Kidney (tissue), 13 donors: ENCODE measurements at regions not wholly inside any gene's neighbourhood (a gene's known extent, or its start where the extent isn't known, plus 50 kb on each side); places are given as distances from the start of the nearest gene placed in this dataset.

Source experiments
- DNase-seq, 5 donors: peaks; one replicate each; pipeline ENCODE4 v3.0.0-alpha.2; 2013 to 2020
- FAIRE-seq: peaks from 2 replicates; lab custom pipeline; 2012; peaks lifted over from hg19 to GRCh38; lab: Jason Lieb, UNC
- H3K27ac ChIP-seq, 2 donors: one replicate each; pipeline ENCODE4 v1.7.0; 2013; ENCODE audit warnings: low read depth in 2 of 2, low read length in 2 of 2, inconsistent platforms in 1 of 2
- H3K27me3 ChIP-seq: one replicate; pipeline ENCODE4 v1.7.1; 2013; ENCODE audit warnings: low read length, inconsistent platforms; ENCODE audit not compliant: control insufficient read depth, insufficient read depth
- H3K36me3 ChIP-seq, 3 donors: one replicate each; pipeline versions ENCODE4 v1.7.0 to v1.7.1; 2013; ENCODE audit warnings: low read length in 3 of 3, control low read depth in 1 of 3, inconsistent platforms in 1 of 3; ENCODE audit not compliant: insufficient read depth in 3 of 3, control insufficient read depth in 2 of 3
- H3K4me1 ChIP-seq, 3 donors: one replicate each; pipeline versions ENCODE4 v1.7.0 to v1.7.1; 2013; ENCODE audit warnings: low read length in 3 of 3, inconsistent platforms in 1 of 3, low read depth in 1 of 3; ENCODE audit not compliant: control insufficient read depth in 2 of 3, insufficient read depth in 2 of 3
- H3K4me3 ChIP-seq, 3 donors: one replicate each; pipeline versions ENCODE4 v1.7.0 to v1.8.1; 2013; ENCODE audit warnings: low read length in 3 of 3, control low read depth in 1 of 3, inconsistent platforms in 1 of 3
- H3K9ac ChIP-seq, 3 donors: one replicate each; pipeline versions ENCODE4 v1.7.0 to v1.7.1; 2013; ENCODE audit warnings: low read length in 3 of 3, control low read depth in 1 of 3, inconsistent platforms in 1 of 3
- H3K9me3 ChIP-seq, 3 donors: one replicate each; pipeline versions ENCODE4 v1.7.0 to v1.7.1; 2013; ENCODE audit warnings: low read length in 3 of 3, control low read depth in 1 of 3, inconsistent platforms in 1 of 3; ENCODE audit not compliant: control insufficient read depth in 2 of 3, insufficient read depth in 1 of 3
- intact Hi-C: fragments of 100-400 bp; cut with DNase I; formaldehyde crosslinking; loops from one replicate; pipeline ENCODE4 v1.11.1; 2022
- TF ChIP-seq, protein P1 (sequence below): IDR thresholded peaks from 3 replicates; pipeline ENCODE4 v1.5.1; 2012; ENCODE audit warnings: mild to moderate bottlenecking, moderate library complexity, borderline replicate concordance; ENCODE audit not compliant: insufficient read depth; ENCODE audit errors: extremely low read depth
- donor health status: control.
- donor health status: control.
- donor health status: control.
- donor health status: control.
- donor health status: control.
- donor health status: DM: yes; HTN: yes; CAD: no.
- donor health status: Normal renal cell carcinoma (clear cell type).

DNA sequence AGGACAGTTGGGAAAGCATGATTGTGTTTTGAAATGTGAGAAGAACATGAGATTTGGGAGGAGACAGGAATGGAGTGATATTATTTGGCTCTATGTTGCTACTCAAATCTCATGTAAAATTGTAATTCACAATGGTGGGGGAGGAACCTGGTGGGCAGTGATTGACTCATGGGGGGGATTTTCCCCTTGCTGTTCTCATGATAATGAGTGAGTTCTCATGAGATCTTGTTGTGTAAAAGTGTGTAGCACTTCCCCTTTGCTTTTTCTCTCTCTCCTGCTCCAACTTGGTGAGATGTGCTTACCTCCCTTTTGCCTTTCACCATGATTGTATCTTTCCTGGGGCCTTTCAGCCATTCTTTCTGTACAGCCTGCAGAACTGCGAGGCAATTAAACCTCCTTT, 1261.0 kb upstream of the ATXN8OS start:
- DNase-seq = no peak
- H3K27me3 ChIP-seq = no peaks in the 10 kb centered on the region
- no peak overlapping the region for H3K27ac ChIP-seq
- no peak overlapping the region for H3K9ac ChIP-seq
- H3K4me3 ChIP-seq = no peak overlapping the region
- H3K9me3 ChIP-seq = no peaks in the 10 kb centered on the region
- no peak for FAIRE-seq
- no peaks in the 10 kb centered on the region for H3K36me3 ChIP-seq
- TF ChIP-seq, protein P1, sequence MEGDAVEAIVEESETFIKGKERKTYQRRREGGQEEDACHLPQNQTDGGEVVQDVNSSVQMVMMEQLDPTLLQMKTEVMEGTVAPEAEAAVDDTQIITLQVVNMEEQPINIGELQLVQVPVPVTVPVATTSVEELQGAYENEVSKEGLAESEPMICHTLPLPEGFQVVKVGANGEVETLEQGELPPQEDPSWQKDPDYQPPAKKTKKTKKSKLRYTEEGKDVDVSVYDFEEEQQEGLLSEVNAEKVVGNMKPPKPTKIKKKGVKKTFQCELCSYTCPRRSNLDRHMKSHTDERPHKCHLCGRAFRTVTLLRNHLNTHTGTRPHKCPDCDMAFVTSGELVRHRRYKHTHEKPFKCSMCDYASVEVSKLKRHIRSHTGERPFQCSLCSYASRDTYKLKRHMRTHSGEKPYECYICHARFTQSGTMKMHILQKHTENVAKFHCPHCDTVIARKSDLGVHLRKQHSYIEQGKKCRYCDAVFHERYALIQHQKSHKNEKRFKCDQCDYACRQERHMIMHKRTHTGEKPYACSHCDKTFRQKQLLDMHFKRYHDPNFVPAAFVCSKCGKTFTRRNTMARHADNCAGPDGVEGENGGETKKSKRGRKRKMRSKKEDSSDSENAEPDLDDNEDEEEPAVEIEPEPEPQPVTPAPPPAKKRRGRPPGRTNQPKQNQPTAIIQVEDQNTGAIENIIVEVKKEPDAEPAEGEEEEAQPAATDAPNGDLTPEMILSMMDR = no peak
- intact Hi-C loops = no loop called here
- no peaks in the 10 kb centered on the region for H3K4me1 ChIP-seq

DNA sequence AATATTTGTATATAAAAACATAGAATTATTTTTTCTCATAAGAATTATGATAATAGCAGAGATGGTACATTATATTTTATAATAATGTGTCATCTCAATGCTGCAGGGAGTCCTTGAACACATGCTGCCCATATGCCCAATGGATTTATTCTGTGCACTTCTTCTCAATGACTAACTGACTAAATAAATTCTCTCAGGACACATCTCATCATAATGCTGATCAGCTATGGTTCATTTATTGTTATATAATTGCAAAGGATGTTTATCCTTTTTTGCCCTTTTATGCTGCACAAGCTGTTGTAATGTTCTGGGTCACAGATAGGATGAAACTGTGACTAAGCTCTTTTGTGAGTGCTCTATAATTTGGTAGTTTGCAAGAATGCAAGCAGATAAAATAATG, 1273.3 kb upstream of the ATXN8OS start:
- H3K9ac ChIP-seq = no peak overlapping the region
- DNase-seq (no peak), FAIRE-seq (no peak)
- H3K36me3 ChIP-seq = no peaks in the 10 kb centered on the region
- H3K4me1 ChIP-seq = no peaks in the 10 kb centered on the region
- no peak overlapping the region for H3K27ac ChIP-seq
- H3K27me3 ChIP-seq = no peaks in the 10 kb centered on the region
- intact Hi-C loops = no loop called here
- no peak overlapping the region for H3K4me3 ChIP-seq
- TF ChIP-seq, protein P1 = no peak
- H3K9me3 ChIP-seq = no peaks in the 10 kb centered on the region

DNA sequence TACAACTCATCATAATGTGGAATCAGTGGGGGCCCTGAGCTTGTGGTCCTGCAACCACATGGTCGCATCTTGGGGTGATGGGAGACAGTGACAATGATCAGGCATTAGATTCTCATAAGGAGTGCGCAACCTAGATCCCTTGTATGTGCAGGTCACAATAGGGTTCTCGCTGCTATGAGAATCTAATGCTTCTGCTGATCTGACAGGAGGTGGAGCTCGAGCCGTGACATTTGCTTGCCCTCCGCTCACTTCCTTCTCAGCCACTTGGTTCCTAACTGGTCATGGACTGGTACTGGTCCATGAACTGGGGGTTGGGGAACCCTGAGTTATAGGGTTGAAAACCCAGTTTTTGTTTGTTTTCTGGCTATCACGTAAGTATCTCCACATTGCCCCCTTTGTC, 1290.9 kb upstream of the ATXN8OS start:
- Histone ChIP-seq H3K27me3 (no peaks in the 10 kb centered on the region), H3K36me3 (no peaks in the 10 kb centered on the region), H3K4me1 (no peaks in the 10 kb centered on the region), H3K9ac (no peak overlapping the region), H3K9me3 (no peaks in the 10 kb centered on the region), H3K27ac (no peak overlapping the region), H3K4me3 (no peak overlapping the region)
- no peak for FAIRE-seq
- intact Hi-C loops = no loop called here
- TF ChIP-seq, protein P1 = no peak
- DNase-seq = no peak

DNA sequence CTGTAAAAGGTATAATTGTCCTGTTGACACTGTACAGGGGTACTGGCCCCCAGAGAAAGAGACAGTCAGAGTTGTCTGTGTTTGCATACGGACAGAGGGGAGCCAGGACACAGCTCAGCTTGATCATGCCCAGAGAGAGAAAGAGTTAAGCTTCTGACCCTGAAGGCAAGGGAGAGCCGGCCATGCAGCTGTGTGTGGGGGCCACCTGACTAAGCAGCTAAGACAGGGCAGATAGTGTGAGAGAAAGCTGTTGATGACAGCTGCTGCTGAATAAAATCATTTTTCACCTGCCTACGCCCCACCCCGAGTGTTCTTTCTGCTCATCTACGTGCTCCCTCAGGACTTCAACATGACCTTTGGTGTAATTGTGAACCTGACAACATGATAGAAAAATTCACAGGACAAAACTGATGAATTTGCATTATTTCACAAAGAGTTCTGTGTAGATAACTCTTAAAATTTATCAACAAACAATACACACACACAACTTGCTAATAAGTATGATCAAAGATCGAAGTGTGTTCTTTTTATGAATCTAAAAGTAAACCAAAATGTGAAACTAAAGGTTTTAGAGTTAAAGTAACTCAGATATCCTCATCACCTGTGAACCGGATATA, 1294.3 kb upstream of the ATXN8OS start:
- H3K27me3 ChIP-seq = no peaks in the 10 kb centered on the region
- H3K4me1 ChIP-seq = no peaks in the 10 kb centered on the region
- intact Hi-C loops = no loop called here
- FAIRE-seq = no peak
- H3K9ac ChIP-seq = no peak overlapping the region
- TF ChIP-seq, protein P1 = no peak
- H3K4me3 ChIP-seq = no peak overlapping the region
- no peaks in the 10 kb centered on the region for H3K9me3 ChIP-seq
- H3K27ac ChIP-seq = no peak overlapping the region
- no peaks in the 10 kb centered on the region for H3K36me3 ChIP-seq
- no peak for DNase-seq
